ENCODE measurements at regions not wholly inside any gene's neighbourhood (a gene's known extent, or its start where the extent isn't known, plus 50 kb on each side); places are given as distances from the start of the nearest gene placed in this dataset.

DNA sequence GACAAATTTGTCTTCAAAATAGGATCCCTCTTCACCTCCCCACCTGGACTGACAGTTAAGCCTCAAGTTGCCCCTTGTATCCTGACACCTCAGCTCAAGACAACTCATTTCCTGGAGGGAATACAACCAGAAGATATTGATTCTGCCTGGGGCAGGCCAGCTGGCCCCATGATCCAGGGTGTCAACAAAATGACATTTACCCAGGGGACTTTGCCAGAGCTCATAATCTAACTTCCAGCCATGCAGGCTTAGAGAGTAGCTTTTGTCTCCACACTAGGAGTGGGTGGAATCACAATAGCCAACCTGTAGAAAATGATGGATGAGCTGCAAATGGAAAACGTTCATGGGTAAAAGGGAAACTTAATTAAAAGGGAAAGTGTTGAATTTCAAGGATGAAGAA lies 220.1 kb upstream of the DPP10 start:
- TF ChIP-seq, protein P1, sequence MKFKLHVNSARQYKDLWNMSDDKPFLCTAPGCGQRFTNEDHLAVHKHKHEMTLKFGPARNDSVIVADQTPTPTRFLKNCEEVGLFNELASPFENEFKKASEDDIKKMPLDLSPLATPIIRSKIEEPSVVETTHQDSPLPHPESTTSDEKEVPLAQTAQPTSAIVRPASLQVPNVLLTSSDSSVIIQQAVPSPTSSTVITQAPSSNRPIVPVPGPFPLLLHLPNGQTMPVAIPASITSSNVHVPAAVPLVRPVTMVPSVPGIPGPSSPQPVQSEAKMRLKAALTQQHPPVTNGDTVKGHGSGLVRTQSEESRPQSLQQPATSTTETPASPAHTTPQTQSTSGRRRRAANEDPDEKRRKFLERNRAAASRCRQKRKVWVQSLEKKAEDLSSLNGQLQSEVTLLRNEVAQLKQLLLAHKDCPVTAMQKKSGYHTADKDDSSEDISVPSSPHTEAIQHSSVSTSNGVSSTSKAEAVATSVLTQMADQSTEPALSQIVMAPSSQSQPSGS (CRISPR knock-in tag; IDR thresholded peaks at IDR 0.05) = no peak
- TF ChIP-seq ZNF562 (CRISPR knock-in tag; IDR thresholded peaks at IDR 0.05; ENCODE audit: borderline replicate concordance) = no peak
- TF ChIP-seq SIN3A (IDR thresholded peaks at IDR 0.05; ENCODE audit: borderline replicate concordance, low read depth, low read length) = no peak
- TF ChIP-seq JUN (CRISPR knock-in tag; IDR thresholded peaks at IDR 0.05) = no peak
- TF ChIP-seq ERF (CRISPR knock-in tag; IDR thresholded peaks at IDR 0.05) = no peak
- TF ChIP-seq, protein P2, sequence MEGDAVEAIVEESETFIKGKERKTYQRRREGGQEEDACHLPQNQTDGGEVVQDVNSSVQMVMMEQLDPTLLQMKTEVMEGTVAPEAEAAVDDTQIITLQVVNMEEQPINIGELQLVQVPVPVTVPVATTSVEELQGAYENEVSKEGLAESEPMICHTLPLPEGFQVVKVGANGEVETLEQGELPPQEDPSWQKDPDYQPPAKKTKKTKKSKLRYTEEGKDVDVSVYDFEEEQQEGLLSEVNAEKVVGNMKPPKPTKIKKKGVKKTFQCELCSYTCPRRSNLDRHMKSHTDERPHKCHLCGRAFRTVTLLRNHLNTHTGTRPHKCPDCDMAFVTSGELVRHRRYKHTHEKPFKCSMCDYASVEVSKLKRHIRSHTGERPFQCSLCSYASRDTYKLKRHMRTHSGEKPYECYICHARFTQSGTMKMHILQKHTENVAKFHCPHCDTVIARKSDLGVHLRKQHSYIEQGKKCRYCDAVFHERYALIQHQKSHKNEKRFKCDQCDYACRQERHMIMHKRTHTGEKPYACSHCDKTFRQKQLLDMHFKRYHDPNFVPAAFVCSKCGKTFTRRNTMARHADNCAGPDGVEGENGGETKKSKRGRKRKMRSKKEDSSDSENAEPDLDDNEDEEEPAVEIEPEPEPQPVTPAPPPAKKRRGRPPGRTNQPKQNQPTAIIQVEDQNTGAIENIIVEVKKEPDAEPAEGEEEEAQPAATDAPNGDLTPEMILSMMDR (CRISPR knock-in tag; IDR thresholded peaks at IDR 0.05) = no peak
- TF ChIP-seq PHB2 (IDR thresholded peaks at IDR 0.05; ENCODE audit: partially characterized antibody) = no peak
